SK-N-SH (cell line): ENCODE measurements at regions not wholly inside any gene's neighbourhood (a gene's known extent, or its start where the extent isn't known, plus 50 kb on each side); places are given as distances from the start of the nearest gene placed in this dataset.

Experiments
- CTCF ChIP-seq: fragments of 200-600 bp; sonication (generic); IDR thresholded peaks from 2 replicates; pipeline ENCODE4 v1.6.1; 2017; ENCODE audit warnings: antibody characterized with exemption, mild to moderate bottlenecking, moderate library complexity
- EZH2phosphoT487 ChIP-seq: fragments of 200-600 bp; sonication (generic); IDR thresholded peaks from 2 replicates; pipeline ENCODE4 v1.6.1; 2017; ENCODE audit warnings: low read depth, mixed run types, mild to moderate bottlenecking, antibody characterized with exemption, moderate library complexity, borderline replicate concordance
- FOXM1 ChIP-seq: IDR thresholded peaks from 2 replicates; pipeline ENCODE4 v1.4.0; 2012; ENCODE audit warnings: low read depth, mild to moderate bottlenecking
- JUND ChIP-seq: IDR thresholded peaks from 2 replicates; pipeline ENCODE4 v1.4.0; 2012
- MAX ChIP-seq: IDR thresholded peaks from 2 replicates; pipeline ENCODE4 v1.4.0; 2012; ENCODE audit warnings: low read depth
- NRF1 ChIP-seq: IDR thresholded peaks from 2 replicates; pipeline ENCODE4 v1.6.1; 2012; ENCODE audit warnings: low read depth, mild to moderate bottlenecking, low read length
- PBX3 ChIP-seq: IDR thresholded peaks from 2 replicates; pipeline ENCODE4; 2012
- POLR2AphosphoS5 ChIP-seq: IDR thresholded peaks from 2 replicates; pipeline ENCODE4 v1.6.1; 2012; ENCODE audit warnings: low read depth, low read length
- RAD21 ChIP-seq: IDR thresholded peaks from 2 replicates; pipeline ENCODE4 v1.6.1; 2012; ENCODE audit warnings: mild to moderate bottlenecking, low read length
- RCOR1 ChIP-seq: fragments of 150-350 bp; IDR thresholded peaks from 2 replicates; pipeline ENCODE4 v1.6.1; 2017; ENCODE audit warnings: antibody characterized with exemption, low read length
- REST ChIP-seq: IDR thresholded peaks from 2 replicates; pipeline ENCODE4 v1.6.1; 2012; ENCODE audit warnings: mild to moderate bottlenecking, low read depth, low read length, moderate library complexity
- ZBTB33 ChIP-seq: IDR thresholded peaks from 2 replicates; pipeline ENCODE4 v1.4.0; 2012; ENCODE audit warnings: low read depth, borderline replicate concordance

GRCh38 chr1:110750562-110750961, 75.8 kb upstream of the KCNA3 start:
- TF ChIP-seq RAD21 (no peak), CTCF (no peak), EZH2phosphoT487 (no peak), PBX3 (no peak), RCOR1 (no peak), FOXM1 (no peak), MAX (no peak), NRF1 (no peak), POLR2AphosphoS5 (no peak), JUND (no peak), REST (no peak), ZBTB33 (no peak)
